Lung (tissue), 11 donors: ENCODE measurements at regions not wholly inside any gene's neighbourhood (a gene's known extent, or its start where the extent isn't known, plus 50 kb on each side); places are given as distances from the start of the nearest gene placed in this dataset.
A peak's percentile ranks its signal among the peaks of the same experiment; 100 is the strongest.

Experiments
- ATAC-seq: fragments of 200-7000 bp; cut with Tn5 transposase; one replicate; pipeline ENCODE4 v1.9.1; 2020; ENCODE audit warnings: moderate number of reproducible peaks; ENCODE audit not compliant: insufficient read depth, low FRiP score
- DNase-seq, 3 donors: peaks; one replicate each; pipeline ENCODE4 v3.0.0-alpha.2; 2013 to 2017
- H3K27ac ChIP-seq, 2 donors: one replicate each; pipeline ENCODE4 v1.5.1; 2013; ENCODE audit warnings: mild to moderate bottlenecking in 2 of 2, moderate library complexity in 2 of 2, control low read depth in 1 of 2, inconsistent platforms in 1 of 2, low read depth in 1 of 2, low read length in 1 of 2
- H3K27me3 ChIP-seq, 3 donors: one replicate each; pipeline ENCODE4 v1.5.1; 2013; ENCODE audit warnings: low read length in 2 of 3; ENCODE audit not compliant: control insufficient read depth in 3 of 3, insufficient read depth in 3 of 3
- H3K36me3 ChIP-seq, 4 donors: one replicate each; pipeline ENCODE4 v1.5.1; 2013; ENCODE audit warnings: low read length in 4 of 4, mild to moderate bottlenecking in 1 of 4, moderate library complexity in 1 of 4; ENCODE audit not compliant: control insufficient read depth in 4 of 4, insufficient read depth in 4 of 4
- H3K4me1 ChIP-seq, 5 donors: one replicate each; pipeline ENCODE4 v1.5.1; 2013; ENCODE audit warnings: low read length in 5 of 5, mild to moderate bottlenecking in 2 of 5, moderate library complexity in 1 of 5; ENCODE audit not compliant: control insufficient read depth in 5 of 5, insufficient read depth in 5 of 5
- H3K4me3 ChIP-seq: one replicate; pipeline ENCODE4 v1.5.1; 2013; ENCODE audit warnings: mild to moderate bottlenecking, control low read depth, moderate library complexity
- H3K9ac ChIP-seq, 2 donors: one replicate each; pipeline ENCODE4 v1.5.1; 2013; ENCODE audit warnings: low read length in 2 of 2, control low read depth in 1 of 2; ENCODE audit not compliant: insufficient read depth in 1 of 2
- H3K9me3 ChIP-seq, 4 donors: one replicate each; pipeline ENCODE4 v1.5.1; 2013; ENCODE audit warnings: low read length in 3 of 4, mild to moderate bottlenecking in 1 of 4, moderate library complexity in 1 of 4; ENCODE audit not compliant: control insufficient read depth in 4 of 4, insufficient read depth in 3 of 4
- WGBS, 2 donors: extraction: QIAGEN DNeasy Blood & Tissue Kit; methylation state at CpG; one replicate each; pipeline ENCODE4 v1.1.7; 2013; 5-methylcytosine and 5-hydroxymethylcytosine counted together
- TF ChIP-seq, protein P1 (sequence below): IDR thresholded peaks from 2 replicates; pipeline ENCODE4 v1.5.1; 2012; ENCODE audit warnings: mild to moderate bottlenecking; ENCODE audit errors: control extremely low read depth, extremely low read depth
- donor health status: control.
- donor health status: control.
- donor health status: Bipolar disorder and iron deficiency.
- donor health status: healthy.
- donor health status: DM: yes; HTN: yes; CAD: no.

DNA sequence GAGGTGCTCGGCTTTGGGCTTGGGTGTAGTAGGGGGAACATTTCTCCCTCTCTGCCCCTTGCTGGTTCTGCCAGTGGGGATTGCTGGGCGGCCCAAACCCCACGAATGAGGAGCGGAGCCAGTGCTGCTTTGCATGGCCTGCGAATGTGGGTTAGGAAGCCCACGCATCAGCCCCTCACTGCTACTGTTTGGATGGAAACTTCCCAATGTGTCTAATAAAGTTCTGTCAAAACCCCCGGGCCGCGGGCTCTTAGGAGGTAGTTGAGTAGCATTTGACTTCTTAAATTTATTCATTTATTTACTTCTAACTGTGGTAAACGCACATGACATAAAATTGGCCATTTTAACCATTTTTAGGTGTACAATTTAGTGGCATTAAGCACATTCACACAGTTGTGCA lies 161.3 kb upstream of the FHL2 start:
- TF ChIP-seq, protein P1, sequence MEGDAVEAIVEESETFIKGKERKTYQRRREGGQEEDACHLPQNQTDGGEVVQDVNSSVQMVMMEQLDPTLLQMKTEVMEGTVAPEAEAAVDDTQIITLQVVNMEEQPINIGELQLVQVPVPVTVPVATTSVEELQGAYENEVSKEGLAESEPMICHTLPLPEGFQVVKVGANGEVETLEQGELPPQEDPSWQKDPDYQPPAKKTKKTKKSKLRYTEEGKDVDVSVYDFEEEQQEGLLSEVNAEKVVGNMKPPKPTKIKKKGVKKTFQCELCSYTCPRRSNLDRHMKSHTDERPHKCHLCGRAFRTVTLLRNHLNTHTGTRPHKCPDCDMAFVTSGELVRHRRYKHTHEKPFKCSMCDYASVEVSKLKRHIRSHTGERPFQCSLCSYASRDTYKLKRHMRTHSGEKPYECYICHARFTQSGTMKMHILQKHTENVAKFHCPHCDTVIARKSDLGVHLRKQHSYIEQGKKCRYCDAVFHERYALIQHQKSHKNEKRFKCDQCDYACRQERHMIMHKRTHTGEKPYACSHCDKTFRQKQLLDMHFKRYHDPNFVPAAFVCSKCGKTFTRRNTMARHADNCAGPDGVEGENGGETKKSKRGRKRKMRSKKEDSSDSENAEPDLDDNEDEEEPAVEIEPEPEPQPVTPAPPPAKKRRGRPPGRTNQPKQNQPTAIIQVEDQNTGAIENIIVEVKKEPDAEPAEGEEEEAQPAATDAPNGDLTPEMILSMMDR = no peak
- WGBS, 2 donors = 77 to 97% methylated on average over 10 of the region's 10 CpGs
- DNase-seq = no peak
- no peaks in the 10 kb centered on the region for H3K36me3 ChIP-seq
- H3K4me3 ChIP-seq = no peak overlapping the region
- H3K9me3 ChIP-seq = peaks cover 0 to 2% (median 0%) of the 10 kb centered on the region in 4 donors
- H3K9ac ChIP-seq = no peak overlapping the region
- peaks cover 0 to 4% (median 0%) of the 10 kb centered on the region in 5 donors for H3K4me1 ChIP-seq
- no peak overlapping the region for H3K27ac ChIP-seq
- no peak for ATAC-seq
- no peaks in the 10 kb centered on the region for H3K27me3 ChIP-seq

DNA sequence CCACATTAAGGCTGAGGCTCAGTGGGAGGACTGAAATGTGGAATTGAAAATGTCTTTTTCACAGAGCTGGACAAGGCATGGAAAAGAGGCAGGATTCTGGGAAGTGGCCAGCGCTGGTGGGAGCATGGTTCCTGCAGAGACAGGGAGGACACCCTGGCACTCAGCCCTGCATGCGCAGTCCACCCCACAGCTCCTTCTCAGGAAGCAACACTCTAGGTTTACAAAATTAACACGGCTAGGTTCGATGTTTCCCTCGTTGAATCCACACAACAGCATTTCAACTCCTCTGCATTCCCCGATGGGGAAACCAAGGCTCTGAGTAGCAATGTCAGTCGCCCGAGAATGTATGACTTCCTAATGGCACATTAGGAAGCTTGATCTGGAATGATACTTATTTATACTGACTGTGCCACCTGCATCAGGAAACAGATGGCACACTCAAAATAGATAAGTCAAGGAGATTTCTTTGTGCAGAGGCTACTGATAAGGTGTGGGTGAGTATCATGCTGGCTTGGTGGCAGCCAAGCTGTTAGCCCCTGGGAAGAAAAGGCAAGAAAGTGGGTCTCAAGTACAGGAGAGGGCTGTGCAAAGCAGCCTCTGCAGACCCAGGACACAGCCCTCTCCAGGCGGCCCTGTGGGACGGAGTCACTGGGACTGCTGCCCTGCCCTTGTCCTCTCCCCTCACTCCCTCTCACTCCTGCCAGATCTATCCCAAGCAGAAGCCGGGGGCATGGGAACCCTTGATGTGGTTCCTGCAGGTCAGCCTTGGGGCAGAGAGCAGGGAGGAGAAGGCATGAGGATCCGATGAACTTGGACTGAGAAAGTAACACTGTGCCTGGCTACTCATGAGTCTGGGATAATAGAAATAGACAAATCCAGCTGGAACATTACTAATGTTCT lies 158.4 kb upstream of the FHL2 start:
- peaks cover 0 to 4% (median 0%) of the 10 kb centered on the region in 5 donors for H3K4me1 ChIP-seq
- WGBS, 2 donors = 31 to 33% methylated on average over 12 of the region's 12 CpGs
- ATAC-seq = no peak
- peak in 2 of 3 donors; percentile 21 to 64 for DNase-seq
- no peak overlapping the region for H3K27ac ChIP-seq
- no peak overlapping the region for H3K4me3 ChIP-seq
- H3K36me3 ChIP-seq = no peaks in the 10 kb centered on the region
- peaks cover 0 to 2% (median 0%) of the 10 kb centered on the region in 4 donors for H3K9me3 ChIP-seq
- H3K9ac ChIP-seq = no peak overlapping the region
- TF ChIP-seq, protein P1 = no peak
- H3K27me3 ChIP-seq = peaks cover 0 to 2% (median 0%) of the 10 kb centered on the region in 3 donors

DNA sequence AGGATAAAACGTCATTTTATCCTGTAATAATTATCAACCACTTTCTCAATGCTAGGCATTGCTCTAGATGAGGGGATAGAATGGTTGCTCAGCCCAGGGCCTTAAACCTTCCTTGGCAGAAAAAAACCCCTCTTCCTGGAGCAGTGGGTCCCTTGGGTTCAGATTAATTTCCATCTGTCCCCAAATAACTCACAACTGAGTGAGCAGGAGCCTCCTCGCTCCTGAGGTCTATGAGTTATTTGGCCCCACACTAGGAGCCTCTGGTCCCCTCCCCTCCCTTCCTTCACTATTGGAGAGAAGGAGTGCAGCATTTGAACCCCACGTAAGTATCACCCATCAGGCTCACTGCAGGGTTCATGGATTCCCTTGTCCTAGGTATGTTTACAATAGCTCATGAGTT lies 157.5 kb upstream of the FHL2 start:
- ATAC-seq (no peak), DNase-seq (no peak)
- Histone ChIP-seq H3K4me3 (no peak overlapping the region), H3K27me3 (peaks cover 0 to 2% (median 0%) of the 10 kb centered on the region in 3 donors), H3K27ac (no peak overlapping the region), H3K36me3 (no peaks in the 10 kb centered on the region), H3K9ac (no peak overlapping the region), H3K9me3 (peaks cover 0 to 2% (median 0%) of the 10 kb centered on the region in 4 donors), H3K4me1 (peaks cover 0 to 4% (median 0%) of the 10 kb centered on the region in 5 donors)
- TF ChIP-seq, protein P1 = no peak
- 85 to 94% methylated on average over 3 of the region's 3 CpGs for WGBS, 2 donors
